ENCODE measurements at regions not wholly inside any gene's neighbourhood (a gene's known extent, or its start where the extent isn't known, plus 50 kb on each side); places are given as distances from the start of the nearest gene placed in this dataset.

- TF ChIP-seq, protein P1, sequence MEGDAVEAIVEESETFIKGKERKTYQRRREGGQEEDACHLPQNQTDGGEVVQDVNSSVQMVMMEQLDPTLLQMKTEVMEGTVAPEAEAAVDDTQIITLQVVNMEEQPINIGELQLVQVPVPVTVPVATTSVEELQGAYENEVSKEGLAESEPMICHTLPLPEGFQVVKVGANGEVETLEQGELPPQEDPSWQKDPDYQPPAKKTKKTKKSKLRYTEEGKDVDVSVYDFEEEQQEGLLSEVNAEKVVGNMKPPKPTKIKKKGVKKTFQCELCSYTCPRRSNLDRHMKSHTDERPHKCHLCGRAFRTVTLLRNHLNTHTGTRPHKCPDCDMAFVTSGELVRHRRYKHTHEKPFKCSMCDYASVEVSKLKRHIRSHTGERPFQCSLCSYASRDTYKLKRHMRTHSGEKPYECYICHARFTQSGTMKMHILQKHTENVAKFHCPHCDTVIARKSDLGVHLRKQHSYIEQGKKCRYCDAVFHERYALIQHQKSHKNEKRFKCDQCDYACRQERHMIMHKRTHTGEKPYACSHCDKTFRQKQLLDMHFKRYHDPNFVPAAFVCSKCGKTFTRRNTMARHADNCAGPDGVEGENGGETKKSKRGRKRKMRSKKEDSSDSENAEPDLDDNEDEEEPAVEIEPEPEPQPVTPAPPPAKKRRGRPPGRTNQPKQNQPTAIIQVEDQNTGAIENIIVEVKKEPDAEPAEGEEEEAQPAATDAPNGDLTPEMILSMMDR (IDR thresholded peaks at IDR 0.05) = no peak
- TF ChIP-seq POLR2A (IDR thresholded peaks at IDR 0.05) = no peak
These were observed 91.0 kb upstream of the SH3PXD2B start for GRCh38 chr5:172545291-172545801.

Measured in esophagus squamous epithelium (tissue), 4 donors.